ENCODE measurements at regions not wholly inside any gene's neighbourhood (a gene's known extent, or its start where the extent isn't known, plus 50 kb on each side); places are given as distances from the start of the nearest gene placed in this dataset.

DNA sequence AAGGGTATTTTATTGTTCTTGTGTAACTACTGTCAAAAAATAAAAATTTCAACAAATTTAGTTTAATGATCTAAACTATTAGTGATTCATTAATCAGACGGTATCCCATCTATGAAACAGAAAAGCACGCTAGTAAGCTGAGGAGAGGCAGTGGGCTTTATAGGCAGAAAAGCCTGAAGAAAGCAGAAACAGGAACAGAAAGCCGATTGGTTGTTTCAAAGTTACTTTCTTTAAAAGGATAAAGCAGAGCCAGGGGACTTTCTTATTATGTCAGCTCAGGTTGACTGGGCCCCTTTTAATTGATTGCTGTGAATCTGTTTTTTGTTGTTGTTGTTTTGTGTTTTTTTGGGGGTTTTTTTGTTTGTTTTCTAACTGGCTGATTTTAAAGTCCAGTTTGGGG, 105.5 kb downstream of the TES start:
- peaks cover 3 to 5% of the 10 kb centered on the region in 2 experiments for H3K9me3 Mint-ChIP-seq

More for the DNA sequence above, 105.5 kb downstream of the TES start:
- no peak overlapping the region for H3K23ac ChIP-seq (ENCODE audit: insufficient read length, low read depth, low read length)
- H2BK12ac ChIP-seq (ENCODE audit: insufficient read length, low read depth, low read length), result no peak overlapping the region
- H3K56ac ChIP-seq (ENCODE audit: insufficient read length, low read depth, low read length), result no peak overlapping the region
- H2BK20ac ChIP-seq (ENCODE audit: low read depth, low read length, poor library complexity, severe bottlenecking), result no peak overlapping the region
- H2AFZ ChIP-seq (ENCODE audit: low read length), result no peak overlapping the region
- no peak overlapping the region for H2BK120ac ChIP-seq (ENCODE audit: low read depth, low read length, poor library complexity, severe bottlenecking)
- H3K4me1 Mint-ChIP-seq, result peaks cover 14 to 19% of the 10 kb centered on the region in 2 experiments
- no peaks in the 10 kb centered on the region for H3K79me1 ChIP-seq (ENCODE audit: insufficient read depth, low read depth, low read length, poor library complexity, severe bottlenecking)
- no peak overlapping the region for H3K27ac ChIP-seq (ENCODE audit: insufficient read length, low read depth, low read length)
- no peaks in the 10 kb centered on the region for H3K27me3 Mint-ChIP-seq (ENCODE audit: low read depth)
- H4K8ac ChIP-seq (replicated peaks; ENCODE audit: insufficient read length, low read depth, low read length), result no peak overlapping the region
- no CpG with 5 or more reads among the region's 3 CpGs for WGBS (ENCODE audit: extremely low coverage, insufficient read length, low lambda C conversion rate)
- no peak overlapping the region for H2AK5ac ChIP-seq (ENCODE audit: insufficient read length, low read length)
- no peak overlapping the region for H3K4ac ChIP-seq (ENCODE audit: low read depth, low read length)
- H3K23me2 ChIP-seq (ENCODE audit: insufficient read length, low read depth, low read length, poor library complexity, severe bottlenecking), result no peaks in the 10 kb centered on the region
- no peak overlapping the region for H4K5ac ChIP-seq (ENCODE audit: insufficient read length, low read depth, low read length)
- no peak overlapping the region for H3T11ph ChIP-seq (ENCODE audit: low read length)
- no peak overlapping the region for H3K27ac Mint-ChIP-seq
- peaks cover 0 to 4% (median 3%) of the 10 kb centered on the region in 3 experiments; a peak in 5 of 7 replicates for H3K36me3 Mint-ChIP-seq (ENCODE audit: insufficient read depth in 1 of 3, low read depth in 3 of 3)
- H2BK5ac ChIP-seq (ENCODE audit: insufficient read length, low read length), result no peak overlapping the region
- H3K4me2 ChIP-seq (ENCODE audit: insufficient read depth, insufficient read length, low read length), result no peak overlapping the region
- H3K4me1 ChIP-seq (ENCODE audit: insufficient read depth, low read length), result no peaks in the 10 kb centered on the region
- H4K20me1 ChIP-seq (ENCODE audit: control insufficient read depth, insufficient read depth, insufficient read length), result no peaks in the 10 kb centered on the region
- H3K9ac ChIP-seq (ENCODE audit: extremely low read depth, insufficient read length, low read length), result no peak overlapping the region
- no peak for DNase-seq
- no peaks in the 10 kb centered on the region for H3K9me3 ChIP-seq (ENCODE audit: control insufficient read depth, low read depth, low read length)
- H4K91ac ChIP-seq (ENCODE audit: insufficient read length, low read depth, low read length), result no peak overlapping the region
- no peak overlapping the region for H2BK15ac ChIP-seq (ENCODE audit: low read depth, low read length)
- H3K27me3 ChIP-seq (ENCODE audit: insufficient read depth, low read length), result no peaks in the 10 kb centered on the region
- no peaks in the 10 kb centered on the region for H3K79me2 ChIP-seq (ENCODE audit: insufficient read depth, low read length)
- TF ChIP-seq, protein P1, sequence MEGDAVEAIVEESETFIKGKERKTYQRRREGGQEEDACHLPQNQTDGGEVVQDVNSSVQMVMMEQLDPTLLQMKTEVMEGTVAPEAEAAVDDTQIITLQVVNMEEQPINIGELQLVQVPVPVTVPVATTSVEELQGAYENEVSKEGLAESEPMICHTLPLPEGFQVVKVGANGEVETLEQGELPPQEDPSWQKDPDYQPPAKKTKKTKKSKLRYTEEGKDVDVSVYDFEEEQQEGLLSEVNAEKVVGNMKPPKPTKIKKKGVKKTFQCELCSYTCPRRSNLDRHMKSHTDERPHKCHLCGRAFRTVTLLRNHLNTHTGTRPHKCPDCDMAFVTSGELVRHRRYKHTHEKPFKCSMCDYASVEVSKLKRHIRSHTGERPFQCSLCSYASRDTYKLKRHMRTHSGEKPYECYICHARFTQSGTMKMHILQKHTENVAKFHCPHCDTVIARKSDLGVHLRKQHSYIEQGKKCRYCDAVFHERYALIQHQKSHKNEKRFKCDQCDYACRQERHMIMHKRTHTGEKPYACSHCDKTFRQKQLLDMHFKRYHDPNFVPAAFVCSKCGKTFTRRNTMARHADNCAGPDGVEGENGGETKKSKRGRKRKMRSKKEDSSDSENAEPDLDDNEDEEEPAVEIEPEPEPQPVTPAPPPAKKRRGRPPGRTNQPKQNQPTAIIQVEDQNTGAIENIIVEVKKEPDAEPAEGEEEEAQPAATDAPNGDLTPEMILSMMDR (conservative IDR thresholded peaks at IDR 0.05), result no peak
- no peak overlapping the region for H3K14ac ChIP-seq (ENCODE audit: insufficient read depth, low read length)
- no peak overlapping the region for H3K4me3 Mint-ChIP-seq
- no peak overlapping the region for H3K18ac ChIP-seq (ENCODE audit: insufficient read length, low read depth, low read length)

Data from H9 (cell line).